Fibroblast of lung (primary cell): ENCODE measurements at regions not wholly inside any gene's neighbourhood (a gene's known extent, or its start where the extent isn't known, plus 50 kb on each side); places are given as distances from the start of the nearest gene placed in this dataset.

Experiments
- DNase-seq, 2 donors: peaks; one replicate each; pipeline versions ENCODE4 v3.0.0 to v3.0.0-alpha.2; 2010; ENCODE audit warnings: low read depth in 2 of 2
- H2AFZ ChIP-seq: 2 replicates; pipeline ENCODE4 v1.5.1; 2012; ENCODE audit warnings: low read length, control low read depth, inconsistent platforms
- H3K27ac ChIP-seq: 2 replicates; pipeline ENCODE4 v1.5.1; 2011; ENCODE audit warnings: low read length, control low read depth; ENCODE audit not compliant: insufficient read depth
- H3K27me3 ChIP-seq: 2 replicates; pipeline ENCODE4 v1.5.1; 2011; ENCODE audit warnings: mild to moderate bottlenecking, low read length; ENCODE audit not compliant: control insufficient read depth, insufficient read depth
- H3K36me3 ChIP-seq: 2 replicates; pipeline ENCODE4 v1.5.1; 2011; ENCODE audit warnings: low read length; ENCODE audit not compliant: control insufficient read depth, insufficient read depth
- H3K4me1 ChIP-seq: 2 replicates; pipeline ENCODE4 v1.5.1; 2011; ENCODE audit warnings: low read length; ENCODE audit not compliant: control insufficient read depth, insufficient read depth; ENCODE audit errors: extremely low read depth
- H3K4me2 ChIP-seq: 2 replicates; pipeline ENCODE4 v1.5.1; 2011; ENCODE audit warnings: low read length, control low read depth; ENCODE audit not compliant: insufficient read depth; ENCODE audit errors: extremely low read depth
- H3K4me3 ChIP-seq, 4 experiments: fragments of 200-600 bp in 1 of 4; sonication (generic) in 1 of 4; replicated peaks in 1 of 4; 2 replicates each; pipeline ENCODE4 v1.5.1; 2011 to 2016; ENCODE audit warnings: low read length in 4 of 4, low read depth in 3 of 4, mild to moderate bottlenecking in 3 of 4, control low read depth in 2 of 4, inconsistent platforms in 1 of 4, mixed read lengths in 1 of 4; ENCODE audit not compliant: insufficient read depth in 1 of 4; ENCODE audit errors: control extremely low read depth in 1 of 4
- H3K79me2 ChIP-seq: 2 replicates; pipeline ENCODE4 v1.5.1; 2012; ENCODE audit warnings: mild to moderate bottlenecking, low read length, inconsistent platforms; ENCODE audit not compliant: control insufficient read depth, insufficient read depth
- H3K9ac ChIP-seq: 2 replicates; pipeline ENCODE4 v1.5.1; 2011; ENCODE audit warnings: mild to moderate bottlenecking, low read length, control low read depth; ENCODE audit not compliant: insufficient read depth
- H3K9me3 ChIP-seq: 2 replicates; pipeline ENCODE4 v1.5.1; 2012; ENCODE audit warnings: low read depth, low read length; ENCODE audit not compliant: control insufficient read depth, insufficient read depth
- H4K20me1 ChIP-seq: 2 replicates; pipeline ENCODE4 v1.5.1; 2011; ENCODE audit warnings: low read length; ENCODE audit not compliant: control insufficient read depth, insufficient read depth; ENCODE audit errors: extremely low read depth
- EZH2 ChIP-seq: IDR thresholded peaks from 2 replicates; pipeline ENCODE4 v1.5.1; 2012; ENCODE audit warnings: low read length, control low read depth, mild to moderate bottlenecking; ENCODE audit errors: missing control alignments
- TF ChIP-seq, protein P1 (sequence below), 2 donors: IDR thresholded peaks in 1 of 2; conservative IDR thresholded peaks in 1 of 2; 1 replicate in 1 of 2; 2 replicates in 1 of 2; pipeline ENCODE4 v1.5.1; 2011 to 2012; ENCODE audit warnings: low read length in 2 of 2, control low read depth in 1 of 2, inconsistent platforms in 1 of 2, low read depth in 1 of 2, mild to moderate bottlenecking in 1 of 2

DNA sequence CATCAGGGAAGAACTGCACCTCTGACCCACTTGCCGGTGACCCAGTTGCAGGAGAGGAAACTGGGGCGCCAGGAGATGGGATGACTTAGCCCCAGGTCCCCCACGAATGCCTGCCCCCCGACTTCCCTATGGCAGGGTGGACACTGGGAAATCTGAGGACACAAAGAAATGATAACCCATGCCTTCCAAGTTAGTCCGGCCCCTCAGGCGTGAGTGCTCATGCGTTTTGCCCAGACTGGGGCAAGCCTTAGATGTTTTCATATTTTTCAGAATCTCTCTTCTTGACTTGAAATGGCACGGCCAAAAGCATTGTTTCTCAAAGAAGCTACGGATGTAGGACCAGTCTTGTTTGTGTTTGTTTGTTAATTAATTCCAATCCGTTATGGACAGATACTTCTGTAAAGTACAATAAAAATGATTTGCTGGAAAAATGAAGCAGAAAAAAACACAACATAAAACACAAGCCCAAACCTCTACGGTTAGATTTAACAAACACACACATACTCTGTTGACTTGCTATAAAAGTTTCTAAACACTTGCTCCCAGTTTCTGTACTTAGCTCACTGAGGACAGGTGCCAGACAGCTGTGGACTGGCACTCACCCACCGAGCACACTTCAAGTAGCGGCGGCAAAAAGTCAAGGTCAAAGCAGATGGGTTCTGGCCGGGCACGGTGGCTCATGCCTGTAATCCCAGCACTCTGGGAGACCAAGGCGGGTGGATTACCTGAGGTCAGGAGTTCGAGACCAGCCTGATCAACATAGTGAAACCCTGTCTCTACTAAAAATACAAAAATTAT, 341.5 kb downstream of the BCOR start:
- H3K4me2 ChIP-seq = peak overlapping the region; percentile 17

GRCh38 chrX:39757971-39758370, 339.8 kb downstream of the BCOR start:
- H2AFZ ChIP-seq = no peak overlapping the region
- H3K4me1 ChIP-seq = peaks cover 11% of the 10 kb centered on the region

More for the DNA sequence above, 341.5 kb downstream of the BCOR start:
- H2AFZ ChIP-seq = no peak overlapping the region
- H3K79me2 ChIP-seq = no peaks in the 10 kb centered on the region
- H3K27ac ChIP-seq = peak overlapping the region; percentile 61
- no peak overlapping the region for H3K4me3 ChIP-seq
- no peak overlapping the region for H3K9ac ChIP-seq
- no peak for TF ChIP-seq EZH2
- TF ChIP-seq, protein P1, sequence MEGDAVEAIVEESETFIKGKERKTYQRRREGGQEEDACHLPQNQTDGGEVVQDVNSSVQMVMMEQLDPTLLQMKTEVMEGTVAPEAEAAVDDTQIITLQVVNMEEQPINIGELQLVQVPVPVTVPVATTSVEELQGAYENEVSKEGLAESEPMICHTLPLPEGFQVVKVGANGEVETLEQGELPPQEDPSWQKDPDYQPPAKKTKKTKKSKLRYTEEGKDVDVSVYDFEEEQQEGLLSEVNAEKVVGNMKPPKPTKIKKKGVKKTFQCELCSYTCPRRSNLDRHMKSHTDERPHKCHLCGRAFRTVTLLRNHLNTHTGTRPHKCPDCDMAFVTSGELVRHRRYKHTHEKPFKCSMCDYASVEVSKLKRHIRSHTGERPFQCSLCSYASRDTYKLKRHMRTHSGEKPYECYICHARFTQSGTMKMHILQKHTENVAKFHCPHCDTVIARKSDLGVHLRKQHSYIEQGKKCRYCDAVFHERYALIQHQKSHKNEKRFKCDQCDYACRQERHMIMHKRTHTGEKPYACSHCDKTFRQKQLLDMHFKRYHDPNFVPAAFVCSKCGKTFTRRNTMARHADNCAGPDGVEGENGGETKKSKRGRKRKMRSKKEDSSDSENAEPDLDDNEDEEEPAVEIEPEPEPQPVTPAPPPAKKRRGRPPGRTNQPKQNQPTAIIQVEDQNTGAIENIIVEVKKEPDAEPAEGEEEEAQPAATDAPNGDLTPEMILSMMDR (conservative IDR thresholded peaks at IDR 0.05 in 1 of 2, IDR thresholded peaks at IDR 0.05 in 1 of 2; ENCODE audit: low read depth in 1 of 2, low read length in 2 of 2) = no peak
- H4K20me1 ChIP-seq = no peaks in the 10 kb centered on the region
- H3K4me1 ChIP-seq = peaks cover 11% of the 10 kb centered on the region
- H3K27me3 ChIP-seq = no peaks in the 10 kb centered on the region
- H3K9me3 ChIP-seq = no peaks in the 10 kb centered on the region
- DNase-seq = no peak
- no peaks in the 10 kb centered on the region for H3K36me3 ChIP-seq

DNA sequence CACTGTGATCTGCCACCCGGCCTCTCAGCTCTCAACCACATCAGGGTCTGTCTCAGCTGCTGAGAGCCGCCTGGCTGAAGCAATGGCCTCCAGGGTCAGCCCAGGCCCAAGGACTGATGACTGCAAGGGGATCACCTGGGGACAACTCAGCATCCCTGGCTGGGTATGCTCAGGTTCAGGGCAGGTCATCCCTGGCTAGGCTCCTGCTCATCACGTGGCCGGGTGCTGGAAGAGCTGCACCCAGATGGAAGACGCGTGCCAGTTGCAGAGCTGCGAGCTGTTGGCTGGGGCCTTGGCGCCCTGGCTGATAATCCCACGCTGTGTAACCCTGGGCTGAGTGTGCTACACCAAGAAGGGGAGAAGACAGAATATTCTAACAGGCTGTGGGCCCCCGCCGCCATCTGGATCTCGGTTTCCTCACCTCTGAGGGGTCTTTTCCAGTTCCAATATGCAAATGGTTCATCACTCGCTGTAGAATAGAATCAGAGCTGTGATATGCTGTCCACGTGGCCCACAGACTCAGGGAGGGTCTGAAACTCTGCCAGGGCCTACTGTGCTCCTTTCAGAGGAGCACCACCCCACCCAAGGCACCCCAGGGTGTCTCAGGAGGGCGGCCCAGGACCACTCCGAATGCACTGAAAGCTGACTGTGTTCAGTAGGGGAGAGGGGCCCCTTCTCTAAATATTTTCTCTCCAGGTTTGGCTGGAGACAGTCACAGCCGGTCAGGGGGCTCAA, 338.8 kb downstream of the BCOR start:
- TF ChIP-seq, protein P1 (conservative IDR thresholded peaks at IDR 0.05 in 1 of 2, IDR thresholded peaks at IDR 0.05 in 1 of 2; ENCODE audit: low read depth in 1 of 2, low read length in 2 of 2) = no peak
- Histone ChIP-seq H3K27me3 (no peaks in the 10 kb centered on the region), H3K79me2 (no peaks in the 10 kb centered on the region), H2AFZ (no peak overlapping the region), H3K36me3 (no peaks in the 10 kb centered on the region), H4K20me1 (no peaks in the 10 kb centered on the region), H3K9ac (no peak overlapping the region), H3K4me3 (no peak overlapping the region), H3K9me3 (no peaks in the 10 kb centered on the region), H3K4me1 (peaks cover 11% of the 10 kb centered on the region), H3K4me2 (no peak overlapping the region), H3K27ac (no peak overlapping the region)
- DNase-seq = peak in 1 of 2 donors; percentile 31

More at GRCh38 chrX:39757971-39758370, 339.8 kb downstream of the BCOR start:
- no peak overlapping the region for H3K27ac ChIP-seq
- no peaks in the 10 kb centered on the region for H3K36me3 ChIP-seq
- no peak overlapping the region for H3K4me3 ChIP-seq
- H3K79me2 ChIP-seq = no peaks in the 10 kb centered on the region
- peak in 1 of 2 donors; percentile 92 for DNase-seq
- no peaks in the 10 kb centered on the region for H4K20me1 ChIP-seq
- no peak overlapping the region for H3K4me2 ChIP-seq
- no peaks in the 10 kb centered on the region for H3K9me3 ChIP-seq
- H3K9ac ChIP-seq = no peak overlapping the region
- TF ChIP-seq, protein P1 (conservative IDR thresholded peaks at IDR 0.05 in 1 of 2, IDR thresholded peaks at IDR 0.05 in 1 of 2; ENCODE audit: low read depth in 1 of 2, low read length in 2 of 2) = no peak
- no peak for TF ChIP-seq EZH2
- H3K27me3 ChIP-seq = no peaks in the 10 kb centered on the region
